ENCODE measurements at regions not wholly inside any gene's neighbourhood (a gene's known extent, or its start where the extent isn't known, plus 50 kb on each side); places are given as distances from the start of the nearest gene placed in this dataset.

DNA sequence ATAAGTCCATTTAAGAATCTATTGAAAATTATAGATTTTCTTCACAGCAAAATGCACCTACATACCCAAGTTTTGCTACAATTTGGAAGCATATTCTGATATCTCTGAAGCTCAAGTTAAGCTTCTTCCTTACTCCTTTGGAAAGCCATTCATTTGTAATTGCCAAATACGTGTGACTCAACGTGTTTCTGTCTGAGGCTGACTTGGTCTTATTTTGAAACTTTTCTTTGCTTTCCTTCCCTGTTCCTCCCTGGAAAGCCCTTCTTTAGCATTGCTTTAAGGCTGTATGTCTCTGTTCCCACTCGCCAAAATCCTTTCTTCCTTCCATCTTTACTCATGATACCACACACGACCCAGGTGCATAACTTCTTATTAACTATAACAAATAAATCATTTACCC, 232.0 kb downstream of the ZBBX start:
- TF ChIP-seq EZH2 (IDR thresholded peaks at IDR 0.05; ENCODE audit: borderline replicate concordance, insufficient read depth, low read depth, low read length, poor library complexity, severe bottlenecking) (no peak), CTCF (IDR thresholded peaks at IDR 0.05) (no peak)
